Body of pancreas (tissue), 4 donors: ENCODE measurements at regions not wholly inside any gene's neighbourhood (a gene's known extent, or its start where the extent isn't known, plus 50 kb on each side); places are given as distances from the start of the nearest gene placed in this dataset.

ENCODE experiments used
- ATAC-seq: fragments of 150-250 bp; one replicate; pipeline ENCODE4 v1.9.1; 2016
- DNase-seq, 4 donors: peaks; one replicate each; pipeline ENCODE4 v3.0.0-alpha.2; 2019
- H3K27ac ChIP-seq, 4 donors: fragments of 200-600 bp; sonication (generic); 1 replicate in 3 of 4; 2 replicates in 1 of 4; pipeline versions ENCODE4 v1.5.1 to v1.6.1; 2016 to 2019; ENCODE audit warnings: mild to moderate bottlenecking in 1 of 4, mixed read lengths in 1 of 4, moderate library complexity in 1 of 4
- H3K27me3 ChIP-seq, 2 donors: fragments of 200-600 bp; sonication (generic); one replicate each; pipeline ENCODE4 v1.6.0; 2016; ENCODE audit warnings: mild to moderate bottlenecking in 1 of 2
- H3K36me3 ChIP-seq, 2 donors: fragments of 200-600 bp; sonication (generic); replicated peaks in 1 of 2; 2 replicates each; pipeline ENCODE4 v1.5.1; 2016; ENCODE audit warnings: low read depth in 2 of 2; ENCODE audit not compliant: insufficient read depth in 1 of 2
- H3K4me1 ChIP-seq: fragments of 200-600 bp; sonication (generic); one replicate; pipeline ENCODE4 v1.6.0; 2016
- H3K4me3 ChIP-seq, 2 donors: fragments of 200-600 bp; sonication (generic); 1 replicate in 1 of 2; 2 replicates in 1 of 2; pipeline ENCODE4 v1.5.1; 2016 to 2019
- H3K9me3 ChIP-seq, 3 donors: fragments of 200-600 bp; sonication (generic); 1 replicate in 2 of 3; 2 replicates in 1 of 3; pipeline ENCODE4 v1.5.1; 2016
- CTCF ChIP-seq, 7 experiments: fragments of 450-650 bp in 4 of 7; fragments of 200-600 bp in 3 of 7; sonication (generic) in 3 of 7; IDR thresholded peaks; one replicate each; pipeline ENCODE4 v1.5.1; 2016 to 2019; ENCODE audit warnings: antibody characterized with exemption in 7 of 7
- POLR2A ChIP-seq, 3 donors: fragments of 450-650 bp; IDR thresholded peaks; one replicate each; pipeline ENCODE4 v1.6.1; 2016; ENCODE audit warnings: antibody characterized with exemption in 3 of 3, mild to moderate bottlenecking in 2 of 3
- WGBS, 2 donors: methylation state at CpG; one replicate each; pipeline ENCODE4 v1.1.5; 2017; 5-methylcytosine and 5-hydroxymethylcytosine counted together
- intact Hi-C: fragments of 100-400 bp; cut with DNase I; formaldehyde crosslinking; loops from one replicate; pipeline ENCODE4 v1.15.1; 2023

DNA sequence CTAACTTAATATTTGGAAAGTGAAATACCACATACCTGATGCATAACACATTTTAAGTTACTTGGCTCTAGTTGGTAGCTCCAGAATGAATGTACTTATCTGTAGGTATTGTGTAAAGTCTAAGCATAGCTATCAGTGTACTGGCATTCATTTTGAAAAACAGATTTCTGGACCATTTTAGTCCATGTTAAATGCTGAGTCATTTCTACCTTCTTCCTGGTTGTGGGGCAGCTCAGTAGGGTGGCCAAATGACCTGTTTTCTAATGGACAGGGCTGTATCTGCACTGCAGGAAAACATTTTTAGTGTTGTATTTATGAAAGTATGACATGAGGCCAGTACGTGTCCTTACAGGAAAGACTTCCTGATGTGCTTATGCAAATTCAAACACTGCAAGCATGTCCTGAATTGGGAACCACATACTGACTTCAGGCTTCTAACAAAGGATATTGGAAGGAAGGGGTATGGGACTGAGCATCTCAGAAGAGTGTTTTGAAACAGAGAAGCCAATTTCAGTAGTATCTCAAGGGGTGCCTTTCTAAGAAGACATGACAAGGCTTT, 300.3 kb upstream of the B3GALT2 start:
- TF ChIP-seq POLR2A (IDR thresholded peaks at IDR 0.05), result no peak
- TF ChIP-seq CTCF (IDR thresholded peaks at IDR 0.05), result no peak
- intact Hi-C loops, result no loop called here
- Histone ChIP-seq H3K27me3 (no peaks in the 10 kb centered on the region), H3K9me3 (no peaks in the 10 kb centered on the region), H3K36me3 (no peaks in the 10 kb centered on the region), H3K27ac (no peak overlapping the region), H3K4me1 (no peaks in the 10 kb centered on the region), H3K4me3 (no peak overlapping the region)
- peak; percentile 30 for ATAC-seq
- WGBS, 2 donors, result 22 to 46% methylated on average over 1 of the region's 1 CpG
- no peak for DNase-seq

- no peak overlapping the region for H3K4me3 ChIP-seq
- H3K4me1 ChIP-seq, result no peaks in the 10 kb centered on the region
- no peaks in the 10 kb centered on the region for H3K27me3 ChIP-seq
- WGBS, 2 donors, result 53 to 72% methylated on average over 1 of the region's 1 CpG
- H3K27ac ChIP-seq, result no peak overlapping the region
- TF ChIP-seq POLR2A (IDR thresholded peaks at IDR 0.05), result no peak
- no peak for TF ChIP-seq CTCF (IDR thresholded peaks at IDR 0.05)
- no peak for DNase-seq
- no peaks in the 10 kb centered on the region for H3K36me3 ChIP-seq
- intact Hi-C loops, result no loop called here
- H3K9me3 ChIP-seq, result no peaks in the 10 kb centered on the region
- no peak for ATAC-seq
Observed at GRCh38 chr1:193480755-193481154, 294.3 kb upstream of the B3GALT2 start.

- no peaks in the 10 kb centered on the region for H3K9me3 ChIP-seq
- no peak overlapping the region for H3K4me3 ChIP-seq
- H3K27ac ChIP-seq, result no peak overlapping the region
- no peaks in the 10 kb centered on the region for H3K36me3 ChIP-seq
- no peaks in the 10 kb centered on the region for H3K27me3 ChIP-seq
- peak in 3 of 4 donors; percentile 9 to 40 (median 13) for DNase-seq
- H3K4me1 ChIP-seq, result no peaks in the 10 kb centered on the region
- no peak for ATAC-seq
- 60 to 69% methylated on average over 3 of the region's 3 CpGs for WGBS, 2 donors
- intact Hi-C loops, result no loop called here
- TF ChIP-seq POLR2A (IDR thresholded peaks at IDR 0.05), result no peak
- no peak for TF ChIP-seq CTCF (IDR thresholded peaks at IDR 0.05)
Observed at GRCh38 chr1:193479187-193479586, 292.8 kb upstream of the B3GALT2 start.

DNA sequence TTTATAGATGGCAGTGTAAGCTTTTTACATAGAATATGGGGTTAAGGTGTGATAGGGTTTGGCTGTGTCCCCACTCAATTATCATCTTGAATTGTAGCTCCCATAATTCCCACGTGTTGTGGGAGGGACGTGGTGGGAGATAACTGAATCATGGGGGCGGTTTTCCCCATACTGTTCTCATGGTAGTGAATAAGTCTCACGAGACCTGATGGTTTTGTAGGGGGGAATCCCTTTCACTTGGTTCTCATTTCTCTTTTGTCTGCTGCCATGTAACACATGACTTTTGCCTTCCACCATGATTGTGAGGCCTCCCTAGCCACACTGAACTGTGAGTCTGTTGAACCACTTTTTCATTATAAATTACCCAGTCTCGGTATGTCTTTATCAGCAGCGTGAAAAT, 290.3 kb upstream of the B3GALT2 start:
- DNase-seq, result no peak
- no peaks in the 10 kb centered on the region for H3K4me1 ChIP-seq
- no peaks in the 10 kb centered on the region for H3K27me3 ChIP-seq
- no peak overlapping the region for H3K27ac ChIP-seq
- TF ChIP-seq POLR2A (IDR thresholded peaks at IDR 0.05) (no peak), CTCF (IDR thresholded peaks at IDR 0.05) (no peak)
- no peaks in the 10 kb centered on the region for H3K9me3 ChIP-seq
- intact Hi-C loops, result no loop called here
- 72% methylated on average over 6 of the region's 6 CpGs for WGBS, 2 donors
- H3K4me3 ChIP-seq, result no peak overlapping the region
- no peak for ATAC-seq
- H3K36me3 ChIP-seq, result no peaks in the 10 kb centered on the region

DNA sequence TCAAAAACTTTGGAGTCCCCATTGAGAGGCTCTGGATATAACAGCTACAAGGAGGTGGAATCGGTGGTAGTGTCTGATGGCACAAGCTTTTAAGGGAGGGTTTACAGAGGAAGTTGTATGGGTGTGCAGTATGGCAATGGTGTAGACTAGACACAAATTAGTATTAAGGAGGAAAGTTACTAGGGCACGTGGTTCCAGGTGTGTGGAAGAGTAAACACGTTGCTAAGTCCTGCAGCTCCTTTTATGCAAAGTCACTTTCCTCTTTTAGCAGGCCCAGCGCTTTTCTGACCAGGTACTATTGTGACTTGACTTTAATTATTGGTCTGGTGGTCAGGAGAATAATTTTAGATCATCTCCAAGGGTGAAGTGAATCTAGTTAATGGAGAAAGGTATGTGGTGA, 287.5 kb upstream of the B3GALT2 start:
- no peaks in the 10 kb centered on the region for H3K9me3 ChIP-seq
- H3K27me3 ChIP-seq, result no peaks in the 10 kb centered on the region
- 87 to 93% methylated on average over 4 of the region's 4 CpGs for whole genome bisulfite sequencing, 2 donors
- DNase-seq (no peak), ATAC-seq (no peak)
- no peaks in the 10 kb centered on the region for H3K36me3 ChIP-seq
- TF ChIP-seq POLR2A (IDR thresholded peaks at IDR 0.05) (no peak), CTCF (IDR thresholded peaks at IDR 0.05) (no peak)
- H3K4me1 ChIP-seq, result no peaks in the 10 kb centered on the region
- no peak overlapping the region for H3K4me3 ChIP-seq
- intact Hi-C loops, result no loop called here
- H3K27ac ChIP-seq, result no peak overlapping the region
